ENCODE measurements at regions not wholly inside any gene's neighbourhood (a gene's known extent, or its start where the extent isn't known, plus 50 kb on each side); places are given as distances from the start of the nearest gene placed in this dataset.

DNA sequence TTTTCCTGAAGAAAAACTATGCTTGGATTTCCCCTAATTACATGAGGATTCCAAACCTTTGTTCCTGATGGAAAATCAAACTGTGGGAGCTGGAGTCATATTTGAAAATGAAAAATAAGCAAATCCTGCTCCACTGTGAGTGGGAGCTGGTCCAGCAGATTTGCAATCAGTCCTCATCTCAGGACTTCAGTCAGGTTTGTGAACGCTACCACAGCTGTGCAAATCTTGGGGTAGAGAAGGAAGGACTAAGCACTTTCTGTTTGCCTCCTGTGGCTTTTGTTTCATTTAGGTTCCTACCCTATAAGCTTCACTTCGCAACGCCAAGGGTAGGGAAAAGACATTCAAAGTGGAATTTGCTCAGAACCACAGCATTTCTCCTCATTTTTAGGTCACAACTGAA, 238.2 kb downstream of the TUSC7 start:
- peaks cover 0 to 14% (median 0%) of the 10 kb centered on the region in 5 donors for H3K4me1 ChIP-seq (ENCODE audit: control insufficient read depth in 5 of 5, insufficient read depth in 5 of 5, low read length in 5 of 5)
- no peak overlapping the region for H3K27ac ChIP-seq (ENCODE audit: low read depth, low read length)
- H3K4me3 ChIP-seq (ENCODE audit: low read depth in 1 of 5, low read length in 5 of 5) = no peak overlapping the region
- no peak overlapping the region for H3K9ac ChIP-seq (ENCODE audit: low read length in 5 of 5)
- no peaks in the 10 kb centered on the region for H3K36me3 ChIP-seq (ENCODE audit: control insufficient read depth in 5 of 5, insufficient read depth in 5 of 5, low read length in 5 of 5)
- H3K27me3 ChIP-seq (ENCODE audit: control insufficient read depth in 5 of 5, insufficient read depth in 4 of 5, low read length in 5 of 5) = no peaks in the 10 kb centered on the region
- no peaks in the 10 kb centered on the region for H3K9me3 ChIP-seq (ENCODE audit: control insufficient read depth in 5 of 5, low read length in 5 of 5)

GRCh38 chr3:116950301-116951055, 240.9 kb downstream of the TUSC7 start:
- H3K9me3 ChIP-seq (ENCODE audit: control insufficient read depth in 5 of 5, low read length in 5 of 5) = no peaks in the 10 kb centered on the region
- H3K4me1 ChIP-seq (ENCODE audit: control insufficient read depth in 5 of 5, insufficient read depth in 5 of 5, low read length in 5 of 5) = peaks cover 0 to 14% (median 0%) of the 10 kb centered on the region in 5 donors
- H3K4me3 ChIP-seq (ENCODE audit: low read depth in 1 of 5, low read length in 5 of 5) = no peak overlapping the region
- H3K27me3 ChIP-seq (ENCODE audit: control insufficient read depth in 5 of 5, insufficient read depth in 4 of 5, low read length in 5 of 5) = no peaks in the 10 kb centered on the region
- no peaks in the 10 kb centered on the region for H3K36me3 ChIP-seq (ENCODE audit: control insufficient read depth in 5 of 5, insufficient read depth in 5 of 5, low read length in 5 of 5)
- H3K27ac ChIP-seq (ENCODE audit: low read depth, low read length) = no peak overlapping the region
- no peak overlapping the region for H3K9ac ChIP-seq (ENCODE audit: low read length in 5 of 5)

DNA sequence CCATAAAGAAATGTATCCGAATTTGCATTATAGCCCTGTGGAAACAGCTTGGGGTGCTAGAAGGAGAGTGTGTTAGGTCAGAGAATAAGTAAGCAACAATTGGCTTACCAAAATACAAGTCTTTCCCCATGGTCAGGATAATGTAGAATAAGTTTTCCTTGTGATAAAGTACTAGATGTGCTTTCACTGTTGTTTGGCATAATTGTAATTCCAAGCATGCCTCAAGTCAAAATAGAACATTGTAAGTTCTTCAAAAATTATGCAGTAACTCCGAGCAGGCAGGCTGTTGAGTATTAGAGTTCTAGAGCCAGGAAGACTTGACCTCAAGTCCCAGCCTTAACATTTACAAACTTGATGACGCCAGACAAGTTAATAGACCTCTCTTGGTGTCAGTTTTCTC, 242.0 kb downstream of the TUSC7 start:
- Histone ChIP-seq H3K9me3 (ENCODE audit: control insufficient read depth in 5 of 5, low read length in 5 of 5) (no peaks in the 10 kb centered on the region), H3K27me3 (ENCODE audit: control insufficient read depth in 5 of 5, insufficient read depth in 4 of 5, low read length in 5 of 5) (no peaks in the 10 kb centered on the region), H3K4me3 (ENCODE audit: low read depth in 1 of 5, low read length in 5 of 5) (no peak overlapping the region), H3K27ac (ENCODE audit: low read depth, low read length) (no peak overlapping the region), H3K9ac (ENCODE audit: low read length in 5 of 5) (no peak overlapping the region), H3K36me3 (ENCODE audit: control insufficient read depth in 5 of 5, insufficient read depth in 5 of 5, low read length in 5 of 5) (no peaks in the 10 kb centered on the region), H3K4me1 (ENCODE audit: control insufficient read depth in 5 of 5, insufficient read depth in 5 of 5, low read length in 5 of 5) (peaks cover 0 to 8% (median 0%) of the 10 kb centered on the region in 5 donors)

- H3K27ac ChIP-seq (ENCODE audit: low read depth, low read length) = no peak overlapping the region
- no peaks in the 10 kb centered on the region for H3K27me3 ChIP-seq (ENCODE audit: control insufficient read depth in 5 of 5, insufficient read depth in 4 of 5, low read length in 5 of 5)
- H3K4me3 ChIP-seq (ENCODE audit: low read depth in 1 of 5, low read length in 5 of 5) = no peak overlapping the region
- H3K4me1 ChIP-seq (ENCODE audit: control insufficient read depth in 5 of 5, insufficient read depth in 5 of 5, low read length in 5 of 5) = no peaks in the 10 kb centered on the region
- H3K9ac ChIP-seq (ENCODE audit: low read length in 5 of 5) = no peak overlapping the region
- H3K36me3 ChIP-seq (ENCODE audit: control insufficient read depth in 5 of 5, insufficient read depth in 5 of 5, low read length in 5 of 5) = no peaks in the 10 kb centered on the region
- no peaks in the 10 kb centered on the region for H3K9me3 ChIP-seq (ENCODE audit: control insufficient read depth in 5 of 5, low read length in 5 of 5)
These were observed 248.7 kb downstream of the TUSC7 start for GRCh38 chr3:116958291-116958690.

DNA sequence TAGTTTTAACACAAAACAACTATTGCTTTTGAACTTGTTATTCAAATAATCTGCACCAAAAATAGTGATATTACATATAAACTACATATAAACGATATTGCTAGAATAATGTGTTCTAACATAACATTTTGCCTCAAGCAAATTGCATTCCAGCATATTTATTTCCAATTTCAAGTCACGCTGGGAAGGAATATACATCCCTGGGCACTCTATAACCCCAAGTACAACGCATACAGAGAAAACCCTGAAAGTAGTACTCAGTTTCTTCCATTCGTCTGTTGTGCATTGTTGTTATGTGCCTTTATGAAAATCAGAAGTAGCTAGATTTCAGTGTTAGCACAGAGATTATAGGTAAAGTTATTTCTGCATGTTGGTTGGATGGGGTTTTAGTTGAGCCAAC, 251.5 kb downstream of the TUSC7 start:
- Histone ChIP-seq H3K4me3 (ENCODE audit: low read depth in 1 of 5, low read length in 5 of 5) (no peak overlapping the region), H3K9me3 (ENCODE audit: control insufficient read depth in 5 of 5, low read length in 5 of 5) (no peaks in the 10 kb centered on the region), H3K27ac (ENCODE audit: low read depth, low read length) (no peak overlapping the region), H3K4me1 (ENCODE audit: control insufficient read depth in 5 of 5, insufficient read depth in 5 of 5, low read length in 5 of 5) (no peaks in the 10 kb centered on the region), H3K36me3 (ENCODE audit: control insufficient read depth in 5 of 5, insufficient read depth in 5 of 5, low read length in 5 of 5) (no peaks in the 10 kb centered on the region), H3K9ac (ENCODE audit: low read length in 5 of 5) (no peak overlapping the region), H3K27me3 (ENCODE audit: control insufficient read depth in 5 of 5, insufficient read depth in 4 of 5, low read length in 5 of 5) (no peaks in the 10 kb centered on the region)

DNA sequence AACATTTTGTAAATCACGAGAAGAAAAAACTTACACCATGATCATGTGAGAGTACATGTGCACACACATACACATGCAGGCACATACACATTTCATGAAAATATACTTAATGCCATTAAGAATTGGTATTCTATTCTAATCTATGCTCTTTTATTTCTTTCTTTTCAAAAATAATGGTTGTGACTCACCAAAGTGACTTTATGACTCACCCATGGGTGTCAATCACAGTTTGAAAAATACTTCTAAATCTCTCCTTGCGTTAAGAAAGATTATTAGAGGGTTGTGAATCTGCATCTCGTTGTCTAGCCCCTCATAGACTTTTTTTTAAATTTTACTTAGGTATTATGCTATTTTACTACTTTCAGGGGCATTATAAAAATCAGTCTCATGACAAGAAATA, 254.2 kb downstream of the TUSC7 start:
- Histone ChIP-seq H3K27ac (ENCODE audit: low read depth, low read length) (no peak overlapping the region), H3K27me3 (ENCODE audit: control insufficient read depth in 5 of 5, insufficient read depth in 4 of 5, low read length in 5 of 5) (no peaks in the 10 kb centered on the region), H3K9me3 (ENCODE audit: control insufficient read depth in 5 of 5, low read length in 5 of 5) (no peaks in the 10 kb centered on the region), H3K4me3 (ENCODE audit: low read depth in 1 of 5, low read length in 5 of 5) (no peak overlapping the region), H3K9ac (ENCODE audit: low read length in 5 of 5) (no peak overlapping the region), H3K4me1 (ENCODE audit: control insufficient read depth in 5 of 5, insufficient read depth in 5 of 5, low read length in 5 of 5) (peaks cover 0 to 4% (median 0%) of the 10 kb centered on the region in 5 donors), H3K36me3 (ENCODE audit: control insufficient read depth in 5 of 5, insufficient read depth in 5 of 5, low read length in 5 of 5) (no peaks in the 10 kb centered on the region)

- Histone ChIP-seq H3K36me3 (ENCODE audit: control insufficient read depth in 5 of 5, insufficient read depth in 5 of 5, low read length in 5 of 5) (no peaks in the 10 kb centered on the region), H3K27ac (ENCODE audit: low read depth, low read length) (no peak overlapping the region), H3K4me3 (ENCODE audit: low read depth in 1 of 5, low read length in 5 of 5) (no peak overlapping the region), H3K9ac (ENCODE audit: low read length in 5 of 5) (no peak overlapping the region), H3K9me3 (ENCODE audit: control insufficient read depth in 5 of 5, low read length in 5 of 5) (no peaks in the 10 kb centered on the region), H3K27me3 (ENCODE audit: control insufficient read depth in 5 of 5, insufficient read depth in 4 of 5, low read length in 5 of 5) (no peaks in the 10 kb centered on the region), H3K4me1 (ENCODE audit: control insufficient read depth in 5 of 5, insufficient read depth in 5 of 5, low read length in 5 of 5) (peaks cover 0 to 10% (median 5%) of the 10 kb centered on the region in 5 donors)
These were observed 257.1 kb downstream of the TUSC7 start for GRCh38 chr3:116966649-116967048.

DNA sequence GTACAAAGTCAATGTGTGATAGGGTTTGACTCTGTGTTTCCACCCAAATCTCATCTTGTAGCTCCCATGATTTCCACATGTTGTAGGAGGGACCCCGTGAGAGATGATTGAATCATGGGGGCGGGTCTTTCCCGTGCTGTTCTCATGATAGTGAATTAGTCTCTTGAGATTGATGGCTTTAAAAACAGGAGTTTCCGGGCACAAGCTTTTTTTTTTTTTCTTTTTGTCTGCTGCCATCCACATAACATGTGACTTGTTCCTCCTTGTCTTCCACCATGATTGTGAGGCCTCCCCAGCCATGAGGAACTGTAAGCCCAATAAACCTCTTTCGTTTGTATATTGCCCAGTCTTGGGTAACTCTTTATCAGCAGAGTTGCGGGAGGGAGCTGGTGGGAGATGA, 259.6 kb downstream of the TUSC7 start:
- Histone ChIP-seq H3K27ac (ENCODE audit: low read depth, low read length) (no peak overlapping the region), H3K27me3 (ENCODE audit: control insufficient read depth in 5 of 5, insufficient read depth in 4 of 5, low read length in 5 of 5) (no peaks in the 10 kb centered on the region), H3K9ac (ENCODE audit: low read length in 5 of 5) (no peak overlapping the region), H3K36me3 (ENCODE audit: control insufficient read depth in 5 of 5, insufficient read depth in 5 of 5, low read length in 5 of 5) (no peaks in the 10 kb centered on the region), H3K4me1 (ENCODE audit: control insufficient read depth in 5 of 5, insufficient read depth in 5 of 5, low read length in 5 of 5) (peaks cover 0 to 17% (median 9%) of the 10 kb centered on the region in 5 donors), H3K4me3 (ENCODE audit: low read depth in 1 of 5, low read length in 5 of 5) (no peak overlapping the region), H3K9me3 (ENCODE audit: control insufficient read depth in 5 of 5, low read length in 5 of 5) (no peaks in the 10 kb centered on the region)

- Histone ChIP-seq H3K9ac (ENCODE audit: low read length in 5 of 5) (no peak overlapping the region), H3K4me1 (ENCODE audit: control insufficient read depth in 5 of 5, insufficient read depth in 5 of 5, low read length in 5 of 5) (peaks cover 0 to 17% (median 9%) of the 10 kb centered on the region in 5 donors), H3K9me3 (ENCODE audit: control insufficient read depth in 5 of 5, low read length in 5 of 5) (no peaks in the 10 kb centered on the region), H3K27ac (ENCODE audit: low read depth, low read length) (no peak overlapping the region), H3K27me3 (ENCODE audit: control insufficient read depth in 5 of 5, insufficient read depth in 4 of 5, low read length in 5 of 5) (no peaks in the 10 kb centered on the region), H3K36me3 (ENCODE audit: control insufficient read depth in 5 of 5, insufficient read depth in 5 of 5, low read length in 5 of 5) (no peaks in the 10 kb centered on the region), H3K4me3 (ENCODE audit: low read depth in 1 of 5, low read length in 5 of 5) (no peak overlapping the region)
These were observed 260.1 kb downstream of the TUSC7 start for GRCh38 chr3:116969646-116970045.

- Histone ChIP-seq H3K9me3 (ENCODE audit: control insufficient read depth in 5 of 5, low read length in 5 of 5) (no peaks in the 10 kb centered on the region), H3K36me3 (ENCODE audit: control insufficient read depth in 5 of 5, insufficient read depth in 5 of 5, low read length in 5 of 5) (no peaks in the 10 kb centered on the region), H3K9ac (ENCODE audit: low read length in 5 of 5) (no peak overlapping the region), H3K27ac (ENCODE audit: low read depth, low read length) (no peak overlapping the region), H3K4me3 (ENCODE audit: low read depth in 1 of 5, low read length in 5 of 5) (no peak overlapping the region), H3K4me1 (ENCODE audit: control insufficient read depth in 5 of 5, insufficient read depth in 5 of 5, low read length in 5 of 5) (peaks cover 0 to 17% (median 9%) of the 10 kb centered on the region in 5 donors), H3K27me3 (ENCODE audit: control insufficient read depth in 5 of 5, insufficient read depth in 4 of 5, low read length in 5 of 5) (no peaks in the 10 kb centered on the region)
These were observed 262.0 kb downstream of the TUSC7 start for GRCh38 chr3:116971531-116971930.

All from subcutaneous abdominal adipose tissue (tissue), 5 donors.